H1 (cell line): ENCODE measurements at regions not wholly inside any gene's neighbourhood (a gene's known extent, or its start where the extent isn't known, plus 50 kb on each side); places are given as distances from the start of the nearest gene placed in this dataset.

Experiments used
- CEBPB ChIP-seq: IDR thresholded peaks from 2 replicates; pipeline ENCODE4 v1.6.1; 2012; ENCODE audit warnings: low read depth, low read length
- CHD7 ChIP-seq: fragments of 300-600 bp; sonication (generic); IDR thresholded peaks from 2 replicates; pipeline ENCODE4 v1.7.1; 2012; ENCODE audit warnings: low read length, moderate library complexity, mild to moderate bottlenecking, inconsistent platforms; ENCODE audit not compliant: insufficient replicate concordance
- FOSL1 ChIP-seq: IDR thresholded peaks from 2 replicates; pipeline ENCODE4 v1.6.1; 2011; ENCODE audit warnings: mild to moderate bottlenecking, low read depth, low read length, moderate library complexity; ENCODE audit not compliant: insufficient read depth
- RFX5 ChIP-seq: IDR thresholded peaks from 2 replicates; pipeline ENCODE4 v1.6.1; 2011; ENCODE audit warnings: low read depth, low read length, improper control_type of control experiment, borderline replicate concordance
- RNF2 ChIP-seq: fragments of 200-900, 300-1000 bp; sonication (generic); IDR thresholded peaks from 2 replicates; pipeline ENCODE4 v1.7.1; 2016; ENCODE audit warnings: borderline replicate concordance, low read depth, mild to moderate bottlenecking, antibody characterized with exemption, low read length; ENCODE audit not compliant: poor library complexity, severe bottlenecking; ENCODE audit errors: missing control alignments
- RXRA ChIP-seq: IDR thresholded peaks from 2 replicates; pipeline ENCODE4 v1.6.1; 2011; ENCODE audit warnings: low read depth, mild to moderate bottlenecking, low read length, moderate library complexity; ENCODE audit not compliant: insufficient read depth
- SUZ12 ChIP-seq: fragments of 200-600 bp; sonication (generic); IDR thresholded peaks from 2 replicates; pipeline ENCODE4 v1.6.1; 2012; ENCODE audit warnings: mild to moderate bottlenecking, inconsistent platforms, low read length, moderate library complexity, mixed read lengths
- TBP ChIP-seq: IDR thresholded peaks from 2 replicates; pipeline ENCODE4 v1.6.1; 2011; ENCODE audit warnings: low read depth, low read length, improper control_type of control experiment
- TF ChIP-seq, protein P1 (sequence below): IDR thresholded peaks from 2 replicates; pipeline ENCODE4 v1.6.1; 2012; ENCODE audit warnings: inconsistent platforms
- TF ChIP-seq, protein P2 (sequence below): IDR thresholded peaks from 2 replicates; pipeline ENCODE4 v1.6.1; 2012; ENCODE audit warnings: inconsistent platforms

- TF ChIP-seq CHD7 (no peak), SUZ12 (no peak), RFX5 (no peak), TBP (no peak), RXRA (no peak), CEBPB (no peak), RNF2 (no peak), FOSL1 (no peak)
- TF ChIP-seq, protein P1, sequence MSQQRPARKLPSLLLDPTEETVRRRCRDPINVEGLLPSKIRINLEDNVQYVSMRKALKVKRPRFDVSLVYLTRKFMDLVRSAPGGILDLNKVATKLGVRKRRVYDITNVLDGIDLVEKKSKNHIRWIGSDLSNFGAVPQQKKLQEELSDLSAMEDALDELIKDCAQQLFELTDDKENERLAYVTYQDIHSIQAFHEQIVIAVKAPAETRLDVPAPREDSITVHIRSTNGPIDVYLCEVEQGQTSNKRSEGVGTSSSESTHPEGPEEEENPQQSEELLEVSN = no peak
- TF ChIP-seq, protein P2, sequence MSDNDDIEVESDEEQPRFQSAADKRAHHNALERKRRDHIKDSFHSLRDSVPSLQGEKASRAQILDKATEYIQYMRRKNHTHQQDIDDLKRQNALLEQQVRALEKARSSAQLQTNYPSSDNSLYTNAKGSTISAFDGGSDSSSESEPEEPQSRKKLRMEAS = no peak
Measured at GRCh38 chr5:73278693-73279092, 105.7 kb downstream of the TMEM174 start (continued).
